Vagina (tissue), 2 donors: ENCODE measurements at regions not wholly inside any gene's neighbourhood (a gene's known extent, or its start where the extent isn't known, plus 50 kb on each side); places are given as distances from the start of the nearest gene placed in this dataset.

Experiments used
- POLR2AphosphoS5 ChIP-seq, 2 donors: sonication (generic); formaldehyde crosslinking; IDR thresholded peaks; one replicate each; pipeline ENCODE4 v1.9.0; 2017; ENCODE audit warnings: antibody characterized with exemption in 2 of 2, mild to moderate bottlenecking in 2 of 2, low read depth in 1 of 2; ENCODE audit not compliant: insufficient read depth in 1 of 2
- TF ChIP-seq, protein P1 (sequence below), 3 experiments: fragments of 450-650 bp in 2 of 3; fragments of 200-600 bp in 1 of 3; sonication (generic) in 1 of 3; IDR thresholded peaks; one replicate each; pipeline ENCODE4 v1.5.1; 2017 to 2019; ENCODE audit warnings: antibody characterized with exemption in 3 of 3, mild to moderate bottlenecking in 2 of 3, moderate library complexity in 2 of 3

DNA sequence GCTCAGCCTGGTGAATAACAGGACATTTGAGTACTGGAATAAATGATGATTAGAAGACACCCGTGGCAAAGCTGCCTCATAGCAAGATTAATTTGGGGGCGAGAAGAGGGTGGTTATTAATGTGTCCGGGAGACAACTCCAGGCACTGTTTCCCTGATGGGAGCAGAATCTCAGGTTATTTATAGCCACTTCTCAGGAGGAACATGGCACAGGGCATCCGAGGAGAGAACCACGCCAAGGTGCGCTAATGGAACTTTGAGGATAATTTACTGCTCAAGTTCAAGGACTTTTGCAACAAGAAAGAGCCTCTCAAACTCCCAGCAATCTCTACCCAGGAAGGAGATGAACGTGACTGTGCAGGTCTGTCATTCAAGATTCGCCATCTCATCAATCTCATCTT, 362.5 kb upstream of the ERCC4 start:
- TF ChIP-seq, protein P1, sequence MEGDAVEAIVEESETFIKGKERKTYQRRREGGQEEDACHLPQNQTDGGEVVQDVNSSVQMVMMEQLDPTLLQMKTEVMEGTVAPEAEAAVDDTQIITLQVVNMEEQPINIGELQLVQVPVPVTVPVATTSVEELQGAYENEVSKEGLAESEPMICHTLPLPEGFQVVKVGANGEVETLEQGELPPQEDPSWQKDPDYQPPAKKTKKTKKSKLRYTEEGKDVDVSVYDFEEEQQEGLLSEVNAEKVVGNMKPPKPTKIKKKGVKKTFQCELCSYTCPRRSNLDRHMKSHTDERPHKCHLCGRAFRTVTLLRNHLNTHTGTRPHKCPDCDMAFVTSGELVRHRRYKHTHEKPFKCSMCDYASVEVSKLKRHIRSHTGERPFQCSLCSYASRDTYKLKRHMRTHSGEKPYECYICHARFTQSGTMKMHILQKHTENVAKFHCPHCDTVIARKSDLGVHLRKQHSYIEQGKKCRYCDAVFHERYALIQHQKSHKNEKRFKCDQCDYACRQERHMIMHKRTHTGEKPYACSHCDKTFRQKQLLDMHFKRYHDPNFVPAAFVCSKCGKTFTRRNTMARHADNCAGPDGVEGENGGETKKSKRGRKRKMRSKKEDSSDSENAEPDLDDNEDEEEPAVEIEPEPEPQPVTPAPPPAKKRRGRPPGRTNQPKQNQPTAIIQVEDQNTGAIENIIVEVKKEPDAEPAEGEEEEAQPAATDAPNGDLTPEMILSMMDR (IDR thresholded peaks at IDR 0.05): no peak
- TF ChIP-seq POLR2AphosphoS5 (IDR thresholded peaks at IDR 0.05; ENCODE audit: insufficient read depth in 1 of 2, low read depth in 1 of 2): no peak
